PC-3 (cell line): ENCODE measurements at regions not wholly inside any gene's neighbourhood (a gene's known extent, or its start where the extent isn't known, plus 50 kb on each side); places are given as distances from the start of the nearest gene placed in this dataset.
A peak's percentile ranks its signal among the peaks of the same experiment; 100 is the strongest.

Source experiments
- ATAC-seq: fragments of 200-7000 bp; cut with Tn5 transposase; 2 replicates; pipeline ENCODE4 v1.9.1; 2020; ENCODE audit warnings: mild to moderate bottlenecking, moderate library complexity
- BruUV-seq: library from RNA; stranded (reverse); fragments of 400-500 nt; replicated peaks from 2 replicates; lab custom pipeline; 2021; lab: Mats Ljungman, UMichigan
- CTCF ChIA-PET: fragments of 300-600 bp; sonication (Branson Sonifier 250); formaldehyde crosslinking; loops from one replicate; lab custom pipeline; 2022; ENCODE audit warnings: antibody characterized with exemption; lab: Charles Lee
- POLR2A ChIA-PET: fragments of 300-600 bp; sonication (Branson Sonifier 250); formaldehyde crosslinking; loops from one replicate; lab custom pipeline; 2022; ENCODE audit warnings: antibody characterized with exemption; ENCODE audit not compliant: unreplicated experiment; lab: Charles Lee
- DNase-seq: peaks from one replicate; pipeline ENCODE4 v3.0.0-alpha.2; 2015
- H2AFZ ChIP-seq: fragments of 300-600 bp; sonication (generic); 2 replicates; pipeline ENCODE4 v1.6.0; 2016; ENCODE audit warnings: antibody characterized with exemption, low read length
- H3F3A ChIP-seq: fragments of 300-600 bp; sonication (generic); one replicate; pipeline ENCODE4 v1.6.0; 2017; ENCODE audit warnings: antibody characterized with exemption, low read length, control low read depth, mild to moderate bottlenecking; ENCODE audit not compliant: unreplicated experiment
- H3K27ac ChIP-seq: fragments of 300-600 bp; sonication (generic); 2 replicates; pipeline ENCODE4 v1.5.1; 2016; ENCODE audit warnings: mild to moderate bottlenecking, low read length
- H3K27me3 ChIP-seq: fragments of 300-600 bp; sonication (generic); 2 replicates; pipeline ENCODE4 v1.6.1; 2016; ENCODE audit warnings: low read length, mixed read lengths
- H3K36me3 ChIP-seq: fragments of 300-600 bp; sonication (generic); 2 replicates; pipeline ENCODE4 v1.6.1; 2016; ENCODE audit warnings: low read depth, mixed run types, low read length, mixed read lengths
- H3K4me1 ChIP-seq: fragments of 300-600 bp; sonication (generic); 2 replicates; pipeline ENCODE4 v1.5.1; 2016; ENCODE audit warnings: low read length; ENCODE audit not compliant: insufficient read depth
- H3K4me2 ChIP-seq: fragments of 300-600 bp; sonication (generic); 2 replicates; pipeline ENCODE4 v1.6.0; 2016; ENCODE audit warnings: low read length
- H3K4me3 ChIP-seq: fragments of 300-600 bp; sonication (generic); 2 replicates; pipeline ENCODE4 v1.5.1; 2016; ENCODE audit warnings: mild to moderate bottlenecking, low read length, mixed read lengths
- H3K79me2 ChIP-seq: fragments of 300-600 bp; sonication (generic); 2 replicates; pipeline ENCODE4 v1.6.1; 2017; ENCODE audit warnings: low read length, mixed read lengths
- H3K9ac ChIP-seq: fragments of 300-600 bp; sonication (generic); 2 replicates; pipeline ENCODE4 v1.6.0; 2016; ENCODE audit warnings: mild to moderate bottlenecking, low read length
- H3K9me2 ChIP-seq: fragments of 300-600 bp; sonication (generic); replicated peaks from 2 replicates; pipeline ENCODE4 v1.6.1; 2016; ENCODE audit warnings: mixed run types, low read length, mixed read lengths
- H3K9me3 ChIP-seq: fragments of 300-600 bp; sonication (generic); 2 replicates; pipeline ENCODE4 v1.6.1; 2016; ENCODE audit warnings: low read length, mixed read lengths
- H4K20me1 ChIP-seq: fragments of 300-600 bp; sonication (generic); 2 replicates; pipeline ENCODE4 v1.6.1; 2016; ENCODE audit warnings: low read length, mixed read lengths
- EZH2 ChIP-seq: fragments of 300-600 bp; sonication (generic); IDR thresholded peaks from one replicate; pipeline ENCODE4 v1.6.1; 2017; ENCODE audit warnings: antibody characterized with exemption, mild to moderate bottlenecking, low read length; ENCODE audit not compliant: unreplicated experiment
- EZH2phosphoT487 ChIP-seq: fragments of 300-600 bp; sonication (generic); IDR thresholded peaks from 2 replicates; pipeline ENCODE4 v1.6.1; 2018; ENCODE audit warnings: mild to moderate bottlenecking, antibody characterized with exemption, low read length, borderline replicate concordance
- intact Hi-C: fragments of 100-400 bp; cut with micrococcal nuclease; formaldehyde crosslinking; loops from 2 replicates; pipeline ENCODE4 v1.9.0; 2023
- TF ChIP-seq, protein P1 (sequence below): fragments of 300-600 bp; sonication (generic); conservative IDR thresholded peaks from 2 replicates; pipeline ENCODE4 v1.5.1; 2017; ENCODE audit warnings: antibody characterized with exemption, low read depth, mild to moderate bottlenecking, low read length

DNA sequence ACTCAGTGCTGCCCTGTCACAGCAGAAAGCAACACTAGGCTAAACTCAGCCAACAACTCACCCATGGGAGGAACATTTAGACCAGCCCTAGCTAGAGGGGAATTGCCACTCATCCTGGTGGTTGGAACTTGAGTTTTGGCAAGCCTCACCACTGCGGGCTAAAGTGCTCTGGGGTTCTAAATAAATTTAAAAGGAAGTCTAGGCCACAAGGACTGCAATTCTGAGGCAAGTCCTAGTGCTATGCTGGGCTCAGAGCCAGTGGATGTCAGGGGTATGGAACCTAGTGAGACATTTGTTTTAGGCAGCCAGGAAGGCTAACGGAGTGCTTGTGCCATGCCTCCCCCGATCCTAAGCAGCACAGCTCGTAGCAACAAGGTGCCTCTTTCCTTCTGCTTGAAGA lies 78.0 kb downstream of the RGS13 start:
- ChIA-PET POLR2A (no interaction called here), CTCF (no interaction called here)
- H2AFZ ChIP-seq = no peak overlapping the region

DNA sequence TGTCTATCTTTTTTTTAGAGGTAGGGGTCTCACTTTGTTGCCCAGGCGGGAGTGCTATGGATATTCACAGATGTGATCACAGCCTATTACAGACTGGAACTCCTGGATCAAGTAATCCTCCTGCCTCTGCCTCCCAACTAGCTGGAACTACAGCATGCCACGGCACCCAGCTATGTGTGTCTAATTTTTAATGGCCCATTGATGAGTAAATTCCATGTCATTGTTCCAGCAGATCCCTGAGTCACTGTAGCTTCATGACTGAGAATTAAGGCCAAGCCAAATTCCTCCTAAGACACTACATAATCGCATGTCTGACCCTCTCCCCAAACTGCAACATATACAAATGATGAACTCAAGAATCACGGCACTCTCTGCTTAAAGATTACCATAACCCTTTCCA lies 84.2 kb upstream of the RGS2 start:
- no peaks in the 10 kb centered on the region for H4K20me1 ChIP-seq
- TF ChIP-seq EZH2 (no peak), EZH2phosphoT487 (no peak)
- TF ChIP-seq, protein P1, sequence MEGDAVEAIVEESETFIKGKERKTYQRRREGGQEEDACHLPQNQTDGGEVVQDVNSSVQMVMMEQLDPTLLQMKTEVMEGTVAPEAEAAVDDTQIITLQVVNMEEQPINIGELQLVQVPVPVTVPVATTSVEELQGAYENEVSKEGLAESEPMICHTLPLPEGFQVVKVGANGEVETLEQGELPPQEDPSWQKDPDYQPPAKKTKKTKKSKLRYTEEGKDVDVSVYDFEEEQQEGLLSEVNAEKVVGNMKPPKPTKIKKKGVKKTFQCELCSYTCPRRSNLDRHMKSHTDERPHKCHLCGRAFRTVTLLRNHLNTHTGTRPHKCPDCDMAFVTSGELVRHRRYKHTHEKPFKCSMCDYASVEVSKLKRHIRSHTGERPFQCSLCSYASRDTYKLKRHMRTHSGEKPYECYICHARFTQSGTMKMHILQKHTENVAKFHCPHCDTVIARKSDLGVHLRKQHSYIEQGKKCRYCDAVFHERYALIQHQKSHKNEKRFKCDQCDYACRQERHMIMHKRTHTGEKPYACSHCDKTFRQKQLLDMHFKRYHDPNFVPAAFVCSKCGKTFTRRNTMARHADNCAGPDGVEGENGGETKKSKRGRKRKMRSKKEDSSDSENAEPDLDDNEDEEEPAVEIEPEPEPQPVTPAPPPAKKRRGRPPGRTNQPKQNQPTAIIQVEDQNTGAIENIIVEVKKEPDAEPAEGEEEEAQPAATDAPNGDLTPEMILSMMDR = no peak
- intact Hi-C loops = no loop called here

More for the DNA sequence above, 78.0 kb downstream of the RGS13 start:
- Histone ChIP-seq H3K27me3 (no peaks in the 10 kb centered on the region), H3K36me3 (no peaks in the 10 kb centered on the region), H3K9ac (no peak overlapping the region), H3K4me1 (no peaks in the 10 kb centered on the region), H3K9me2 (no peaks in the 10 kb centered on the region), H3K4me2 (no peak overlapping the region), H3F3A (no peaks in the 10 kb centered on the region), H3K4me3 (no peak overlapping the region), H3K79me2 (no peaks in the 10 kb centered on the region), H4K20me1 (no peaks in the 10 kb centered on the region), H3K9me3 (no peaks in the 10 kb centered on the region), H3K27ac (no peak overlapping the region)
- intact Hi-C loops = no loop called here
- no TSS peak for BruUV-seq
- ATAC-seq (no peak), DNase-seq (no peak)
- TF ChIP-seq EZH2 (no peak), EZH2phosphoT487 (no peak)
- TF ChIP-seq, protein P1 = no peak

DNA sequence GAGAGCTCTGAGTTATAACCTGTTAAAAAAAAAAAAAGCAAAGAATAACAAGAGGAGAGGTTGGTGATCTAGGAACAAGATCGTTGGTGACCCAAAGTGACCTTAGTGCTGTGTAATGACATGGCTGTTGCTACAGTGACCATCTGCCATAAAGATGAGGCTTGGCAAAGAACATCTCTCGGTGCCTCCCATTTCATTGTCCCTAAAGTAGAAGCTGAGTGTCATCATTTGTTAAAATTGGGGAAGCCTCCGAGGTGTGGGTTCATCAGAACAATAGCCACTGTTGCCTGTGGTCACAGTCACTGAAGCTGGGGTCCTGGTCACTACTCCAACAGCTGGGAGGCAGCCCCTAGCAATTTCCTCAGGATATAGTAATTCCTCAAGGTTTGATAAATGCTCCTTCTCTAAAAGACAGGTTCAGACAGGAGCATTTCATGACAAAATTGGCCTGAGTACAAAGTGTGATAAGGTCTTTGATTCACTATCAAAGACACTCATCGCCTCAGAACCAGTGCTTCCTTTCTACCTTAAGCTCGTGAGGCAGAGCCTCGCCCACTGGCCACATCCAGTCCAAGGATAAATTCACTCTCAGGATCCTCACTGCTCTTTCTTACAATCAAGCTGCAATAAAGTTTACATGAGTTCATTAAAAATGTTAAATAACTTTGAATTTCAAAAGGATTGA lies 81.9 kb upstream of the RGS2 start:
- no peak overlapping the region for H3K9ac ChIP-seq
- H3K27me3 ChIP-seq = no peaks in the 10 kb centered on the region
- H3K4me3 ChIP-seq = no peak overlapping the region
- no peaks in the 10 kb centered on the region for H3K79me2 ChIP-seq
- POLR2A ChIA-PET = no interaction called here
- no peak for ATAC-seq
- intact Hi-C loops = no loop called here
- no peak for DNase-seq
- H3F3A ChIP-seq = no peaks in the 10 kb centered on the region
- CTCF ChIA-PET = no interaction called here
- H2AFZ ChIP-seq = no peak overlapping the region
- H3K9me3 ChIP-seq = no peaks in the 10 kb centered on the region
- H3K27ac ChIP-seq = no peak overlapping the region
- no peaks in the 10 kb centered on the region for H3K36me3 ChIP-seq
- H3K4me2 ChIP-seq = no peak overlapping the region
- H3K4me1 ChIP-seq = peaks cover 11% of the 10 kb centered on the region
- no peaks in the 10 kb centered on the region for H3K9me2 ChIP-seq
- no TSS peak for BruUV-seq
- no peaks in the 10 kb centered on the region for H4K20me1 ChIP-seq
- TF ChIP-seq, protein P1 = no peak
- TF ChIP-seq EZH2phosphoT487 (no peak), EZH2 (no peak)

More for the DNA sequence above, 84.2 kb upstream of the RGS2 start:
- Histone ChIP-seq H3K9me2 (no peaks in the 10 kb centered on the region), H3K27ac (peak overlapping the region; percentile 44), H2AFZ (peak overlapping the region; percentile 60), H3K9ac (no peak overlapping the region), H3K27me3 (no peaks in the 10 kb centered on the region), H3K9me3 (no peaks in the 10 kb centered on the region), H3K79me2 (no peaks in the 10 kb centered on the region), H3K36me3 (no peaks in the 10 kb centered on the region), H3F3A (no peaks in the 10 kb centered on the region), H3K4me2 (peak overlapping the region; percentile 48), H3K4me3 (no peak overlapping the region), H3K4me1 (peaks cover 11% of the 10 kb centered on the region)
- ChIA-PET POLR2A (interaction anchor here (0.6 kb wide), 1 partner anchor 295 kb away, joined by 5 read pairs; no protein-coding TSS in a partner anchor), CTCF (no interaction called here)
- ATAC-seq (peak; percentile 97), DNase-seq (peak; percentile 85)
- no TSS peak for BruUV-seq
